Cardiac septum (tissue), 1 donor: ENCODE measurements at regions not wholly inside any gene's neighbourhood (a gene's known extent, or its start where the extent isn't known, plus 50 kb on each side); places are given as distances from the start of the nearest gene placed in this dataset.

Source experiments
- DNase-seq: peaks from one replicate; pipeline ENCODE4 v3.0.0-alpha.2; 2020; ENCODE audit warnings: low spot score
- intact Hi-C: fragments of 100-400 bp; cut with DNase I; formaldehyde crosslinking; loops from one replicate; pipeline ENCODE4 v1.14.0; 2022
- donor health status: DM: no; HTN: no; CAD: no.

DNA sequence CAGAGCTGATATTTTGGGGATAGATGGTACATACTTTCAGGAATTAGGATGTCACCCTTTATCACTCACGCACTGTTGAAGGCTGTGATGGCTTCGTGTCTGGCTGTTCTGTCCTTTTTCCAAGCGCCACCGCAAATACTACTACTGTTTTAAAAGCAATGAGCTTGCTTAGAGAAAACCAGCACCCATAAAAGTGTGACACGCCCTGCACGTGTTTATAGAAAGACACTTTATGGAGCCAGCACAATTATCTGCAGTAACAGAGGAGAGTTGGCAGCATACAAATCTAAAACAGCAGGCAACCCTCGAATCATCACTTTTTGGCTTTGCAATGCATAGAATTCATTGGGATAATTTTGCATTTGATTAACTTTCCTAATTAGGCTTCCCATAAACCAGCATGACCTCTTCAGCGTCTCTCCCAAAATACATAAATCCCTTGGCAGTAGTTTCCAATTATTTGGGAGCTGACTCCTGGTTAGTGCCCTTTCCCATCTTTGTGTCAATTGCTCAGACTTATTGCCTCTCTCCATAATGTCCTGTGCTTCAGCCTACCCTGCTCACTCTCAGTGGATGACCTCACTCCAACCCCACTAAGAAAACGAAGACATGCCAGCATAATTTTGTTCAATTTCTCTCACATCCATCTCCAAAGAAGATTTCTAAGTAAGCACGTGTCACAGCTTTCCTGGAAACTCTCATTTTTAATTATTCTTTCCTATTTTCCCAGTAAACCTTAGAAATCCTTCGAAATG lies 118.7 kb upstream of the LARGE1 start:
- DNase-seq, result no peak
- intact Hi-C loops, result no loop called here

DNA sequence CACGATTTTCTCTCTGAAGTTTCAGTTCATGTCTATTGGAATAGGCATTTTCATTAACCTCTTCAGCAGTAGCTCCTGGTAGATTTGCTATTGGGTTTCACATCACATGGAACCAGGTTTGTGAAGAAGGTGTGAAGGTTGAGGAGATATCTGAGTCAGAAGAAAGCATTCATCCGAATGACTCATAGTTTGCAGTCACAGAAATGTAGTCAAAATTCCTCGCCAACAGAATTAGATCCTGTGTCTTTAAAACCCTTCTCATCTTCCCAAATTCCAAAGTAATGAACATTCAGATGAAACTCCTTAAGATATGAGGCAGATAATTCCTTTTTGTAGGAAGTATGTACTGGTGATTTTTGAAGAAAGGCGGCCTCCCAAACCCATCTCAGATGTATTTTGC lies 125.0 kb upstream of the LARGE1 start:
- intact Hi-C loops, result no loop called here
- DNase-seq, result no peak

DNA sequence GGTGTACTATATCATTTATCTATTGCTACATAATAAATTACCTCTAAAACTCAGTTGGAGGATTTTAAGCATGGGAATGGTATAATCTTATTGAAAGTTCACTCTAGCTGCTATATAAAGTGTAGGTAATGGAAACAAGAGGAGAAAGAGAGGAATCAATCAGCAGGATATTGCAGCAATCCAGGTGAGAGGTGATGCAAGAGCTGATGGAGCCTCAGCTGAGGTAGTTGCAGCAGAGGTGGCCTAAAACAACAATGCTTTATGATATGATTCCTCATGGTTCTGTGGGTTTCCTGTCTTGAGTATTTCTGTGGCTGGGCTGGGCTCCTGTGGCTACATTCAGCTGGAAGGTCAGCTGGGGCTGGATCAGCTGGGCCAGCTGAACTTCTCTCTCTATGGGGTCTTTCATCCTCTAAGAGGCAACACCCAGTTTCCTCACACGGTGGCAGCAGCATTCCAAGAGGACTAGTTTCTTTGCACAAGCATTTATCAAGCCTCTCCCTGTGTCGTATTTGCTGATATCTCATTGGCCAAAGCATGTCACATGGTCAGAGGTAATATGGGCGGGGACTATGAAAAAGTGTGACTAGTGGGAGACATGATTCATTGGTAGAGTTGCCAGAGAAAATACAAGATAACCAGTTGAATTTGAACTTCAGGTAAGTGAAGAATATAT lies 135.4 kb upstream of the LARGE1 start:
- no peak for DNase-seq
- intact Hi-C loops, result no loop called here

DNA sequence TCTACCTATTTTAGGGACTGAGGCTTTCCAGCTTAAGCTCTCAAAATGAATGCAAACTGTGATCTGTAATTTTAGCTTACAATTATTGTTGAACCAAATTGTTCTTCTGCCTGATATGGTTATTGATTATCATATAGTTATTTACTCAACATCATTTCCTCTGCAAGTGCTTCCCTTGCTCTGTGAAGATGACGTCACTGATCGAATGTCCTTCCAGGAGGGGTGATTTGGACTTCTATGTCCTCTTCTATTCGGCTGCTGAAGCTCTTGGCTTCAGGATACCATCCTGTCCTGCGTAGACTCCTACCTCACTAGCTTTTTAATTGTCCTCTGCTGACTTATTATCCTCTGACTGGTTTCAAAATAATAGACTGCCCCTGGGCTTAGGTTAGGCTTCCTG lies 137.4 kb upstream of the LARGE1 start:
- intact Hi-C loops, result no loop called here
- DNase-seq, result no peak

- DNase-seq, result no peak
- intact Hi-C loops, result no loop called here
Observed at GRCh38 chr22:34064696-34065095, 144.4 kb upstream of the LARGE1 start.

GRCh38 chr22:34067031-34067430 lies 146.8 kb upstream of the LARGE1 start:
- intact Hi-C loops, result no loop called here
- no peak for DNase-seq

- no peak for DNase-seq
- intact Hi-C loops, result no loop called here
Observed at GRCh38 chr22:34068001-34068400, 147.7 kb upstream of the LARGE1 start.

GRCh38 chr22:34070051-34070450 lies 149.8 kb upstream of the LARGE1 start:
- DNase-seq, result no peak
- intact Hi-C loops, result no loop called here

DNA sequence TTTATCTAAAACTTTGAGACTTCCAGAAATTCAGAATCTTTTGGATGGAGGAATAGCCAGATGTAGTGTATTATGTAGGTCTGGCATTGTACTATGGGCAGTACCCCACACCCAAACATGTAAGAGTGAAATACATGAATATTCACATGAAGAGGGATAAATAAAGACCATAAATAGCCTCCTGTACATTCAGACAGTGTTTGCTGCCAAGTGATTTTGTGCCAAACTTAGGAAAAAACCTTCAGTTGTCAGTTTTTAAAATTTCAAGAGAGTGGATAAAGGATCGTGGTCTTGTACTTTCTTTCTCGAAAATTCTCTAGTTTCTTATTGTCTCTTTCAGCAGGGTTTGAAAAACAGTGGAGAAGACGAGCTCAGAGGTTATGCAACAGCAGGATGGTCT lies 150.3 kb upstream of the LARGE1 start:
- intact Hi-C loops, result no loop called here
- no peak for DNase-seq

- DNase-seq, result no peak
- intact Hi-C loops, result no loop called here
Observed at GRCh38 chr22:34072585-34072984, 152.3 kb upstream of the LARGE1 start.

DNA sequence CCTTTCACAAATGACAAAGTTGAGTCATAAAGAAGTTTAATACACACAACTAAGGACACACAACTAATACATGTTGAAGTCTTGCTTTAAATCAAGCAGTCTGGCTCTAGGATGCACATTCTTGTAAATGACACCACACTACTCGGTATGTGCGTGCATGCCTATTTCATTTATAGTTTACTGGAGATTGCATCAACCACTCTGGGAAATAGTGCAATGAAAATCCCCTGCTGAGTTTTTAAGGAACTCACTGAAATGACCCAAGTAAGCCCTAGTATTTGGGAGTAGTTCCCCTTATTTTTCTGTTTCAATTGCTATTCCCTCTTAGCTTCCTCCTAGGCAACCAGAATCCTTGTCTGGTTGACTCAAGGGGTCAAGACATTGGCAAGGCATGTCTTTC lies 160.2 kb upstream of the LARGE1 start:
- intact Hi-C loops, result no loop called here
- no peak for DNase-seq

- intact Hi-C loops, result no loop called here
Observed at GRCh38 chr22:34096770-34097169, 176.5 kb upstream of the LARGE1 start.

DNA sequence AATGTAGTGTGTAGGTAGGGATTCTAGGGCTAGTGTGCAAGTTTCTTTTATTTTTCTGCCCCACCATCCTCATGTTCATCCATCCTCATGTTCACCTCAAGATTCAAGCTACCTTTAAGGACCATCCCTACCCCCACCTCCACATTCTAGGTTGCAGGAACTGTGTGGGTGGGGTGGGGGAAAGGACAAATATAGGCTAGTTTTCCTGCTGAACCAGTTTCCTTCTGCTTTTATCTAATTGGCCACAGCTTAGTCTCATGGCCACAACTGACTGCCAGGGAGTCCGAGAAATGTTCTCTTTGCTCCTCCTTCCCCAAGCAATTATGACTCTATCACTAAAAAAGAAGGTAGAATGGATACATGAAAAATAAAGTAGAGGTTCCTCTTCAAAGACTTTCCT lies 179.0 kb upstream of the LARGE1 start:
- DNase-seq, result no peak
- intact Hi-C loops, result no loop called here

More at GRCh38 chr22:34096770-34097169, 176.5 kb upstream of the LARGE1 start:
- no peak for DNase-seq

DNA sequence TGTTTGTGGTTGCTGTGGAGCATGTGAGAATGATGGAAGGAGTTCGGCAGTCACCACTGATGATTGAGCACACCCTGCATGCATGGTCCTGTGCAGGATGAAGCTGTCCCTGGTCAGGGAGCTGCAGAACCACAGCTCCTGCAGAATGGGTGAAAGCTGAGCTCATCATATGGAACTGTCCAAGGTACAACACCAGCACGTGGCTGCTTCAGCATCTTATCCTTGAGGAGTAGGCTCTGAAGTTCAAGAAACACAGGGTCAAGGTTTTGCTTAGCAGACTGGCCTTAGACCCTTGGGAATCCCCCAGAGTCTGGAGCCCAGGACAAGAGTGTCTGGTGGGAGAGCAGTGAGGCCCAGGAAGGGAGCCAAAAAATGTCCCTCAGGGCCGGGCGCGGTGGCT lies 182.4 kb upstream of the LARGE1 start:
- DNase-seq, result no peak
- intact Hi-C loops, result loop anchor here (10.0 kb wide), 1 partner anchor 348 kb away; no protein-coding TSS in a partner anchor

DNA sequence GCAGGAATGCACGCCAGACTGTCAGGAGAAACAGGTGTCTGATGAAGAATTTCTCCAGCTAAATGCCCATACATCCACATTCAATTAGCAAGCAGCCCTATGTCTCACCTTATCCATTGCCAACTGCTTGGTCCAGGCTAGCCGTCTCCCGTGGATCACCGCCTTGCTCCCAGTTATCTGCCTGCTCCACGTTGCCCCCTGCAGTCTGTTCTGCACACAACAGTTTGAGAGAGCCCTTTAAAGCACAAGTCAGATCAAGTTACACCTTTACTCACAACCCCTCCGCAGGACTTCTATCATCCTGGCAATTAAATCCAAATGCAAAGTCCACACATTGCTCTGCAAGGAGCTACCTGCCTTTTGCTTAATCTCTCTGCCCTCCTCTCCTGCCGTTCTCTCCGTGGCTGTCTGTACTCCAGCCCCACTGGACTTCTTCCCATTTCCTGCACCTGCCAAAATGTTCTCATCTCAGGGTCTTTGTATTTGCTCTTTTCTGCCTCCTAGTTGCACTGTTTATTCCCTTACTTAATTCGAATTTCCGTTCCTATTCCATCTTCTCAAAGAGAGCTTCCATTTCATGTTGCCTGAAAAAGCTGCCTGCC lies 185.3 kb upstream of the LARGE1 start:
- no peak for DNase-seq

GRCh38 chr22:34108168-34108567 lies 187.9 kb upstream of the LARGE1 start:
- intact Hi-C loops, result loop anchor here (5.0 to 10.0 kb wide), 2 partner anchors 181 to 353 kb away; no protein-coding TSS in a partner anchor
- DNase-seq, result no peak

More for the DNA sequence above, 185.3 kb upstream of the LARGE1 start:
- intact Hi-C loops, result loop anchor here (5.0 to 10.0 kb wide), 2 partner anchors 178 to 351 kb away; no protein-coding TSS in a partner anchor

DNA sequence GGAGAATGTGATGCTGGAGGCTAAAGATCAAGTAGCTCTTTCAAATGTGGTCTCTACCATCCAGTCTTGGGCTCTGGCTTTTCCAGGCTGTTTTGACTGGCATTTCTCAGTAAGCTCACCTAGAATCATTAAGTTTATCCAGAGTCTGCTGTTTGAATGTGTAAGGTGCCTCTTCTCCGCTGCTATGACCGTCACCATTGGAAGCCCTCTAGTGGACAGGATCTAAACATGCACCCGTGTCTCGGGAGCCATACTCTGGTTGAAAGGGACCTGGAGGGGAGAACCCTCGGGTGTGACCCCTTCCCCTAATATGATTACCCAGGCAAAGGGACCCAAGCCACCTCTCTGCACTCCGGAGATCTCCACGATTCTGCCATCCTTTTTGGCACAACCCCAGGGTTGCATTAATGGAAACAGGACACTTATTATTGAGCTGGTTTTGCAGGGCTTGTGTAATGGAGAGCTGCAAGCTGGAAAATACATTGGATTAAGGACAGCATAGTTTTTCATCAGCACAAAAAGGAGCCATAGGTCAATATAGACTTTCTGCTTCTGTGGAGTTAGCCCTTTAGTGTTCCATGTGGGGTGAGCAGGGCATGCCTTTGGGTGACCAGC lies 191.0 kb upstream of the LARGE1 start:
- DNase-seq, result no peak
- intact Hi-C loops, result loop anchor here (5.0 kb wide), 1 partner anchor 809 kb away; no protein-coding TSS in a partner anchor

DNA sequence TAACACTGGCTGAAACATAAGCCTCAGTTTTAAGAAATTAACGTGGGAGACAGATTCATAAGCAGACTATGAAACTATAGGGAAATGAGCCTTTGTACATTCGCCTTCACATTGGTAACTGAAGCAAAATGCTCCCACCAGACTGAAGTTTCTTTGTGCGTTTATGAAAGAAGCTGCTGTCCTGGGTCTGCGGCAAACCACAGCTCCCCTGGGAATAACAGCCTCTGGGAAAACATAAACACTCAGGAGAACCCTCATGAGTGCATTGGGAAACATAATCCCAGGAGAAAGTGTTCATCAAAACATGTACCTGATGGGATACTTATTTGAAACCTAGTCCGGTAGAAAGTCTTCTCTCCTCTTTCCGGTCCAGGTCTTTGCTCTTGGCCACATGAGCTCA lies 193.1 kb upstream of the LARGE1 start:
- DNase-seq, result no peak
- intact Hi-C loops, result loop anchor here (5.0 kb wide), 1 partner anchor 811 kb away; no protein-coding TSS in a partner anchor

GRCh38 chr22:34114406-34114805 lies 194.1 kb upstream of the LARGE1 start:
- intact Hi-C loops, result loop anchor here (5.0 kb wide), 1 partner anchor 812 kb away; no protein-coding TSS in a partner anchor
- DNase-seq, result no peak

GRCh38 chr22:34115722-34116121 lies 195.4 kb upstream of the LARGE1 start:
- intact Hi-C loops, result no loop called here

More at GRCh38 chr22:34115722-34116121, 195.4 kb upstream of the LARGE1 start:
- no peak for DNase-seq
